OCI-LY7 (cell line): ENCODE measurements at regions not wholly inside any gene's neighbourhood (a gene's known extent, or its start where the extent isn't known, plus 50 kb on each side); places are given as distances from the start of the nearest gene placed in this dataset.

Experiments
- BruUV-seq: library from RNA; stranded (reverse); fragments of 400-500 nt; replicated peaks from 2 replicates; lab custom pipeline; 2021; lab: Mats Ljungman, UMichigan
- CTCF ChIA-PET: fragments of 300-600 bp; sonication (Branson Sonifier 250); formaldehyde crosslinking; loops from one replicate; lab custom pipeline; 2022; ENCODE audit warnings: antibody characterized with exemption; ENCODE audit not compliant: unreplicated experiment; lab: Charles Lee
- POLR2A ChIA-PET: fragments of 300-600 bp; sonication (Branson Sonifier 250); formaldehyde crosslinking; loops from one replicate; lab custom pipeline; 2022; ENCODE audit warnings: antibody characterized with exemption; lab: Charles Lee
- DNase-seq: peaks from one replicate; pipeline ENCODE4 v3.0.0-alpha.2; 2015; ENCODE audit warnings: low spot score
- H2AFZ ChIP-seq: fragments of 200-600 bp; sonication (generic), shearing (Covaris generic); 2 replicates; pipeline ENCODE4 v1.6.1; 2014; ENCODE audit warnings: mild to moderate bottlenecking, antibody characterized with exemption, low read length, moderate library complexity
- H3K27ac ChIP-seq: fragments of 200-600 bp; sonication (generic); 2 replicates; pipeline ENCODE4 v1.5.1; 2014; ENCODE audit warnings: mixed run types, low read depth, mild to moderate bottlenecking, moderate library complexity, low read length, inconsistent platforms; ENCODE audit not compliant: poor library complexity, severe bottlenecking
- H3K36me3 ChIP-seq: fragments of 200-600 bp; sonication (generic); 2 replicates; pipeline ENCODE4 v1.6.1; 2014; ENCODE audit warnings: mild to moderate bottlenecking, antibody characterized with exemption, low read length, moderate library complexity, mixed read lengths; ENCODE audit not compliant: insufficient read depth
- H3K4me1 ChIP-seq: fragments of 200-600 bp; sonication (generic); 2 replicates; pipeline ENCODE4 v1.5.1; 2014; ENCODE audit warnings: mild to moderate bottlenecking, low read length; ENCODE audit not compliant: insufficient read depth, poor library complexity, severe bottlenecking
- H3K4me2 ChIP-seq: fragments of 200-600 bp; sonication (generic); 2 replicates; pipeline ENCODE4 v1.6.1; 2014; ENCODE audit warnings: mild to moderate bottlenecking, low read length
- H3K4me3 ChIP-seq: fragments of 200-600 bp; sonication (generic); 2 replicates; pipeline ENCODE4 v1.5.1; 2014; ENCODE audit warnings: mild to moderate bottlenecking, low read depth, low read length; ENCODE audit not compliant: poor library complexity, severe bottlenecking
- H3K79me2 ChIP-seq: fragments of 200-600 bp; sonication (generic); 2 replicates; pipeline ENCODE4 v1.6.1; 2016; ENCODE audit warnings: low read depth, mild to moderate bottlenecking, low read length, moderate library complexity, mixed read lengths; ENCODE audit not compliant: insufficient read depth
- H3K9me2 ChIP-seq: fragments of 200-600 bp; sonication (generic); 2 replicates; pipeline ENCODE4 v1.6.1; 2016; ENCODE audit warnings: mild to moderate bottlenecking, low read length, mixed read lengths; ENCODE audit not compliant: insufficient read depth
- H3K9me3 ChIP-seq: fragments of 200-600 bp; sonication (generic); 2 replicates; pipeline ENCODE4 v1.6.1; 2014; ENCODE audit warnings: mild to moderate bottlenecking, mixed run types, low read length, mixed read lengths
- H4K20me1 ChIP-seq: fragments of 200-600 bp; sonication (generic); 2 replicates; pipeline ENCODE4 v1.6.1; 2014; ENCODE audit warnings: mild to moderate bottlenecking, antibody characterized with exemption, low read length, moderate library complexity, mixed read lengths; ENCODE audit not compliant: insufficient read depth
- EZH2phosphoT487 ChIP-seq: fragments of 200-600 bp; sonication (generic); IDR thresholded peaks from 2 replicates; pipeline ENCODE4 v1.6.1; 2018; ENCODE audit warnings: low read depth, borderline replicate concordance, mild to moderate bottlenecking, mixed run types, antibody characterized with exemption, low read length, moderate library complexity, mixed read lengths
- intact Hi-C: fragments of 100-400 bp; cut with micrococcal nuclease; formaldehyde crosslinking; loops from one replicate; pipeline ENCODE4 v1.10.0; 2022; ENCODE audit not compliant: unreplicated experiment
- TF ChIP-seq, protein P1 (sequence below): fragments of 200-600 bp; sonication (generic); conservative IDR thresholded peaks from 2 replicates; pipeline ENCODE4 v1.5.1; 2014; ENCODE audit warnings: mild to moderate bottlenecking, antibody characterized with exemption, low read length, moderate library complexity, mixed read lengths

DNA sequence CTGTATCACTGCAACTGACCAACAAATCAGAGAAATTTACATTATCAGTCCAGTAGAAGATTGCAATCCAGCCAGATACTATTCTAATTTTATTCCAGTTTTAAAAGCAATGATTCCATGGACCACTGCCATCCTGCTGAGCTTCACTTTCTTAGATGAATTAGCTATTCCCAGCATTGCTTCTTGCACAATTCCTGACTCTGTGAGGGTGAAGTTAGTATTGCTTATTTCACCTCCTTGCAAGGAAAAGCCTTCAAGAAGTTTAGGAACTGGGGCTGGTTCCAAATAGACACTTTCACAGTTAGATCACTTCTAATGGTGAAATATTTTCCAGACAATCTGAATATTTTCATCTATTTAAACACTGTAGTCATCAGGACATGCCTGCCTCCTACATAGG lies 338.6 kb upstream of the TNC start:
- BruUV-seq = no TSS peak
- DNase-seq = no peak
- Histone ChIP-seq H2AFZ (no peak overlapping the region), H3K4me3 (no peak overlapping the region), H3K79me2 (no peaks in the 10 kb centered on the region), H3K9me3 (no peaks in the 10 kb centered on the region), H3K4me2 (no peak overlapping the region), H3K9me2 (no peaks in the 10 kb centered on the region), H3K4me1 (no peaks in the 10 kb centered on the region), H3K27ac (no peak overlapping the region), H4K20me1 (no peaks in the 10 kb centered on the region), H3K36me3 (no peaks in the 10 kb centered on the region)
- TF ChIP-seq EZH2phosphoT487 = no peak
- TF ChIP-seq, protein P1, sequence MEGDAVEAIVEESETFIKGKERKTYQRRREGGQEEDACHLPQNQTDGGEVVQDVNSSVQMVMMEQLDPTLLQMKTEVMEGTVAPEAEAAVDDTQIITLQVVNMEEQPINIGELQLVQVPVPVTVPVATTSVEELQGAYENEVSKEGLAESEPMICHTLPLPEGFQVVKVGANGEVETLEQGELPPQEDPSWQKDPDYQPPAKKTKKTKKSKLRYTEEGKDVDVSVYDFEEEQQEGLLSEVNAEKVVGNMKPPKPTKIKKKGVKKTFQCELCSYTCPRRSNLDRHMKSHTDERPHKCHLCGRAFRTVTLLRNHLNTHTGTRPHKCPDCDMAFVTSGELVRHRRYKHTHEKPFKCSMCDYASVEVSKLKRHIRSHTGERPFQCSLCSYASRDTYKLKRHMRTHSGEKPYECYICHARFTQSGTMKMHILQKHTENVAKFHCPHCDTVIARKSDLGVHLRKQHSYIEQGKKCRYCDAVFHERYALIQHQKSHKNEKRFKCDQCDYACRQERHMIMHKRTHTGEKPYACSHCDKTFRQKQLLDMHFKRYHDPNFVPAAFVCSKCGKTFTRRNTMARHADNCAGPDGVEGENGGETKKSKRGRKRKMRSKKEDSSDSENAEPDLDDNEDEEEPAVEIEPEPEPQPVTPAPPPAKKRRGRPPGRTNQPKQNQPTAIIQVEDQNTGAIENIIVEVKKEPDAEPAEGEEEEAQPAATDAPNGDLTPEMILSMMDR = no peak
- CTCF ChIA-PET = no interaction called here
- POLR2A ChIA-PET = no interaction called here
- intact Hi-C loops = no loop called here

DNA sequence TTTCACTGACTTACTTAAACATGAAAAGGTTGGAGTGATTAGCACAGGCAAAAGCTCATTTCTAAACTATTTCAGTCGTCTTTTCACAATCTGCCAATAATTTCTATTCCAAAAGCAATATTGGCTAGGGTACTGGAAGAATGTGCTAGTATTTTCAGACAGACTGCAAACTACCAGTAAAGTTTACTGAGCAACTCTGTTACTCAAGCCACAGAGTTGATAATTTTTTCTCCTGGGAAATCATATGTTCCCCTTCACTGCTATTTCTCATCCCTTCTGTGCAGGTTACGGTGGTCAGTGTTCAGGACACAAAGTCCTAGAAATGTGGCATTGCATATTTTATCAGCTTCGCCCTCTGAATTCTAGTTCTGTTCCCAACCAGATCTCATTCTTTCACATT lies 343.3 kb upstream of the TNC start:
- Histone ChIP-seq H4K20me1 (no peaks in the 10 kb centered on the region), H3K4me1 (no peaks in the 10 kb centered on the region), H3K9me3 (no peaks in the 10 kb centered on the region), H3K4me3 (no peak overlapping the region), H3K36me3 (no peaks in the 10 kb centered on the region), H3K9me2 (no peaks in the 10 kb centered on the region), H3K27ac (no peak overlapping the region), H3K79me2 (no peaks in the 10 kb centered on the region), H3K4me2 (no peak overlapping the region), H2AFZ (no peak overlapping the region)
- CTCF ChIA-PET = no interaction called here
- POLR2A ChIA-PET = no interaction called here
- BruUV-seq = no TSS peak
- no peak for DNase-seq
- TF ChIP-seq, protein P1 = no peak
- no peak for TF ChIP-seq EZH2phosphoT487
- intact Hi-C loops = no loop called here

DNA sequence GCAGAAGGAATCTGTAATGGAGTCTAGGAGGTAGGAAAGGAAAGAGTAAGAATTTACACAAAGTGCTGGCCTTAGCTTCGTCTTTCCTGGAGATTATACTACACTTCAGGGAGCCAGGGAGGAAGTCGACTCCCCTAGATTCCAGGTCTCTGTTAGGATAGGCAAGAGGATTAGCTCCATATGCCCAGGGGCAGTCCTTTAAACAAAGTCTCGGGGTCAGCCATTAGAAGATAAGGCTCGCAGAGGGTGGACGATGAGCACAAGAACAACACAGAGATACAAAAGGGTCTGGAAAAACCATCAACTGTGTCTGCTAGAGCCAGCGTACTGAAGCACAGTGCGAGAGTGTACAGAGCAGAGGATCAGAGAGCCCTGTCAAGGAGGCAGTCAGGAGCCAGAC lies 344.7 kb upstream of the TNC start:
- Histone ChIP-seq H4K20me1 (no peaks in the 10 kb centered on the region), H2AFZ (no peak overlapping the region), H3K4me1 (no peaks in the 10 kb centered on the region), H3K36me3 (no peaks in the 10 kb centered on the region), H3K79me2 (no peaks in the 10 kb centered on the region), H3K9me2 (no peaks in the 10 kb centered on the region), H3K27ac (no peak overlapping the region), H3K9me3 (no peaks in the 10 kb centered on the region), H3K4me3 (no peak overlapping the region), H3K4me2 (no peak overlapping the region)
- intact Hi-C loops = no loop called here
- CTCF ChIA-PET = no interaction called here
- POLR2A ChIA-PET = no interaction called here
- TF ChIP-seq, protein P1 = no peak
- TF ChIP-seq EZH2phosphoT487 = no peak
- DNase-seq = no peak
- BruUV-seq = no TSS peak
